Tibial nerve (tissue), 4 donors: ENCODE measurements at regions not wholly inside any gene's neighbourhood (a gene's known extent, or its start where the extent isn't known, plus 50 kb on each side); places are given as distances from the start of the nearest gene placed in this dataset.

Source experiments
- DNase-seq, 2 donors: peaks; one replicate each; pipeline ENCODE4 v3.0.0-alpha.2; 2019; ENCODE audit warnings: low spot score in 2 of 2
- H3K27ac ChIP-seq, 4 donors: fragments of 200-600 bp; sonication (generic) in 3 of 4; one replicate each; pipeline ENCODE4 v1.5.1; 2017 to 2019; ENCODE audit warnings: mild to moderate bottlenecking in 1 of 4
- H3K27me3 ChIP-seq, 2 donors: fragments of 200-600 bp; sonication (generic) in 1 of 2; one replicate each; pipeline versions ENCODE4 v1.5.1 to v1.6.0; 2017 to 2019
- H3K36me3 ChIP-seq, 3 donors: fragments of 200-600 bp; sonication (generic); one replicate each; pipeline ENCODE4 v1.5.1; 2018 to 2019
- H3K4me1 ChIP-seq, 4 donors: fragments of 200-600 bp; sonication (generic) in 3 of 4; one replicate each; pipeline ENCODE4 v1.5.1; 2017 to 2019
- H3K4me3 ChIP-seq, 4 donors: fragments of 200-600 bp; sonication (generic) in 3 of 4; one replicate each; pipeline ENCODE4 v1.5.1; 2017 to 2019; ENCODE audit warnings: mild to moderate bottlenecking in 1 of 4, moderate library complexity in 1 of 4
- H3K9me3 ChIP-seq, 4 donors: fragments of 200-600 bp; sonication (generic) in 3 of 4; one replicate each; pipeline ENCODE4 v1.5.1; 2017 to 2019
- CTCF ChIP-seq, 5 experiments: fragments of 200-600 bp in 3 of 5; fragments of 450-650 bp in 2 of 5; sonication (generic) in 3 of 5; IDR thresholded peaks; one replicate each; pipeline ENCODE4 v1.5.1; 2016 to 2019; ENCODE audit warnings: antibody characterized with exemption in 5 of 5, mild to moderate bottlenecking in 3 of 5, moderate library complexity in 2 of 5
- EP300 ChIP-seq, 2 donors: sonication (generic); formaldehyde crosslinking; IDR thresholded peaks; one replicate each; pipeline ENCODE4 v1.6.1; 2017; ENCODE audit warnings: antibody characterized with exemption in 2 of 2, mild to moderate bottlenecking in 1 of 2
- POLR2A ChIP-seq, 2 donors: fragments of 450-650 bp; IDR thresholded peaks; one replicate each; pipeline ENCODE4 v1.6.1; 2017; ENCODE audit warnings: antibody characterized with exemption in 2 of 2, mild to moderate bottlenecking in 2 of 2, moderate library complexity in 2 of 2
- WGBS, 2 donors: methylation state at CpG; one replicate each; pipeline ENCODE4 v1.1.5; 2018; 5-methylcytosine and 5-hydroxymethylcytosine counted together

GRCh38 chr7:22676385-22676784, 50.6 kb upstream of the IL6 start:
- H3K27ac ChIP-seq = peak overlapping the region in 1 of 4 donors; percentile 4
- no peak for DNase-seq
- peaks cover 0 to 4% (median 0%) of the 10 kb centered on the region in 4 donors for H3K4me1 ChIP-seq
- WGBS, 2 donors = 74 to 80% methylated on average over 2 of the region's 2 CpGs
- no peaks in the 10 kb centered on the region for H3K36me3 ChIP-seq
- TF ChIP-seq POLR2A (IDR thresholded peaks at IDR 0.05) (no peak), EP300 (IDR thresholded peaks at IDR 0.05) (no peak), CTCF (IDR thresholded peaks at IDR 0.05) (no peak)
- no peaks in the 10 kb centered on the region for H3K27me3 ChIP-seq
- no peaks in the 10 kb centered on the region for H3K9me3 ChIP-seq
- no peak overlapping the region for H3K4me3 ChIP-seq

- no peak for DNase-seq
- H3K4me3 ChIP-seq = no peak overlapping the region
- WGBS, 2 donors = 82 to 93% methylated on average over 2 of the region's 2 CpGs
- H3K36me3 ChIP-seq = no peaks in the 10 kb centered on the region
- H3K27ac ChIP-seq = peak overlapping the region in 1 of 4 donors; percentile 4
- TF ChIP-seq CTCF (IDR thresholded peaks at IDR 0.05) = no peak
- no peak for TF ChIP-seq EP300 (IDR thresholded peaks at IDR 0.05)
- TF ChIP-seq POLR2A (IDR thresholded peaks at IDR 0.05) = no peak
- H3K27me3 ChIP-seq = no peaks in the 10 kb centered on the region
- H3K4me1 ChIP-seq = peaks cover 0 to 4% (median 0%) of the 10 kb centered on the region in 4 donors
- no peaks in the 10 kb centered on the region for H3K9me3 ChIP-seq
These were observed 51.1 kb upstream of the IL6 start for GRCh38 chr7:22675917-22676343.

GRCh38 chr7:22675421-22675820, 51.6 kb upstream of the IL6 start:
- Histone ChIP-seq H3K9me3 (no peaks in the 10 kb centered on the region), H3K27me3 (no peaks in the 10 kb centered on the region), H3K36me3 (no peaks in the 10 kb centered on the region), H3K4me3 (no peak overlapping the region), H3K4me1 (peaks cover 0 to 4% (median 0%) of the 10 kb centered on the region in 4 donors), H3K27ac (no peak overlapping the region)
- 88% methylated on average over 5 of the region's 5 CpGs for WGBS, 2 donors
- TF ChIP-seq POLR2A (IDR thresholded peaks at IDR 0.05) (no peak), CTCF (IDR thresholded peaks at IDR 0.05) (no peak), EP300 (IDR thresholded peaks at IDR 0.05) (no peak)
- DNase-seq = no peak

- Histone ChIP-seq H3K9me3 (no peaks in the 10 kb centered on the region), H3K36me3 (no peaks in the 10 kb centered on the region), H3K27me3 (no peaks in the 10 kb centered on the region), H3K27ac (no peak overlapping the region), H3K4me1 (peaks cover 0 to 4% (median 0%) of the 10 kb centered on the region in 4 donors), H3K4me3 (no peak overlapping the region)
- DNase-seq = no peak
- WGBS, 2 donors = 48 to 55% methylated on average over 6 of the region's 6 CpGs
- TF ChIP-seq CTCF (IDR thresholded peaks at IDR 0.05) (no peak), EP300 (IDR thresholded peaks at IDR 0.05) (no peak), POLR2A (IDR thresholded peaks at IDR 0.05) (no peak)
These were observed 53.9 kb upstream of the IL6 start for GRCh38 chr7:22672846-22673680.

- WGBS, 2 donors = 84 to 93% methylated on average over 5 of the region's 5 CpGs
- Histone ChIP-seq H3K36me3 (no peaks in the 10 kb centered on the region), H3K9me3 (no peaks in the 10 kb centered on the region), H3K4me1 (no peaks in the 10 kb centered on the region), H3K27ac (no peak overlapping the region), H3K27me3 (no peaks in the 10 kb centered on the region), H3K4me3 (no peak overlapping the region)
- TF ChIP-seq EP300 (IDR thresholded peaks at IDR 0.05) (no peak), CTCF (IDR thresholded peaks at IDR 0.05) (no peak), POLR2A (IDR thresholded peaks at IDR 0.05) (no peak)
- DNase-seq = no peak
These were observed 55.7 kb upstream of the IL6 start for GRCh38 chr7:22671177-22671879.
